GM19043 (cell line): ENCODE measurements at regions not wholly inside any gene's neighbourhood (a gene's known extent, or its start where the extent isn't known, plus 50 kb on each side); places are given as distances from the start of the nearest gene placed in this dataset.

Experiments used
- ATAC-seq: cut with Tn5 transposase; IDR thresholded peaks from one replicate; pipeline ENCODE4 v1.9.1; 2021; ENCODE audit warnings: low read depth; ENCODE audit not compliant: unreplicated experiment

DNA sequence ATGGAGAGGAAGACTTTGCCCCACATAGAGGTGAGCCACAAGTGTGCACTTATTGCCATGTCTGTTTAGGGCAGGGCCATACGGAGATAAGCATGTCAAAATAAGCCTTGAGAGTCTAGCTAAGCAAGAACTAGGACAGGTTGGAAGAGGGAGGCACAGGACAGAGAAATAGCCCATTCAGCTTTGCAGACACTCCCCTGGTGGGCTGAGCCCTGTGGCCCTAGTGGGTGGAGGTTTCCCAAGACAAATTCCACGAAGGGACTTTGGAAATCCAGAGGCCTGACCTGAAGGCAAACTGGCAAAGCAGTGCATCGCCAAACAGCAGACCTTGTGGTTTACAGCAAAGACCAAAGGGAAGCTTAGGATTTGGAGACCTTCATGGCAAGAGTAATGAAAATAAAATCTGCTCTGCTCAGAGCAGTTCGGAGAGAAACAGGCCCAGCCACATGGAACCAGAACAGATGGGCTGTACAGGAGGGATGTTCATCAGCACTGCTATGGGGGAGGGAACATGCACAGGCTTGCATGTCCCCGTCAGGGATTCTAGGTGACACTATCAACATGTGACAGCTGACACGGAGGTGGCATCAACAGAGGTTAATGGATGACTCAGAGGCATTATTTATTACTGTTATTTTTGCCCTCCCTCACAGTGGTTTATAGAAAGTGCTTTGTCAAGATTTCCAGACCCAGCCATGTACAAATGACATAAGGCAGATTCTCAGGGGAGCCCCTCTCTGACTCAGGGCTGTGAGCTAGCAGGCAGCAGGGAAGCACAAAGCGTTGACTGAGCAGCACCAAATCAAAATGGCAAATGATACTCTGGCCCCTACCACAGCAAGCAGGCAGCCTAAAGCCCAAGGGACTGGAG lies 90.1 kb upstream of the IRF2BP2 start:
- ATAC-seq: peak; percentile 67

DNA sequence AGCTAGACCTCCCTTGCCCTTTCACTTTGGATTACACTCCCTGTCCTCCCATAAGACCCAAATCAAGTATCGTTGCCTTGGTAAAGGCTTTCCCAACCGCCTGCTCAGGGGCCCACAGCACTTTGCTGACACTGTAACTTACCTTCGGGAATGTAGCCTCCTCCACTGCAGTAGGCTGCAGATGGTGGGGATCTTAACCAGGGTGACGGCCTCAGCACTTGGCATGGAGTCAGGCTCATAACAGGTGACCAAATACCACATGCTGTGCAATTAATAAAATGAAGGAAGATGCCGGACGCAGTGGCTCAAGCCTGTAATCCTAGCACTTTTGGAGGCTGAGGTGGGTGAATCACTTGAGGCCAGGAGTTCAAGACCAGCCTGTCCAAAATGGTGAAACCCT lies 88.7 kb upstream of the IRF2BP2 start:
- ATAC-seq: no peak

DNA sequence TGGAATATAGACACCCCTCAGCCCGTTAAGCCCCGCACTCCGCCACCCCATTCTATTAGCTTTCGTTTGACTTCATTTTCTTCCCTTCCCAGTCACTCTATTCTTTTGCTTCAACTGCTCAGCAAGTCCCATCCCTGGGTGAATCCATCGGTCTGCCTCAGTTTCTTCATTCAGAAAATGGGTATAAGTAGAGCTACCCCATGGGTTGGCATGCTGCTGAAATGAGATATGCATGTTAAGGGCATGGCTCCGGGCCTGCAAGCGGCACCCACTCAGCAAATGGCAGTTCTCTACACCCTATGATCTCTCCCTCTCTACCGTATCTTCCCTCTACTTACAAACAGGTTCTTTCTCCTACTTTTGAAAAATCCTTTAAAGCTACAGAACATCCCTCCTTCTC lies 87.8 kb upstream of the IRF2BP2 start:
- no peak for ATAC-seq

DNA sequence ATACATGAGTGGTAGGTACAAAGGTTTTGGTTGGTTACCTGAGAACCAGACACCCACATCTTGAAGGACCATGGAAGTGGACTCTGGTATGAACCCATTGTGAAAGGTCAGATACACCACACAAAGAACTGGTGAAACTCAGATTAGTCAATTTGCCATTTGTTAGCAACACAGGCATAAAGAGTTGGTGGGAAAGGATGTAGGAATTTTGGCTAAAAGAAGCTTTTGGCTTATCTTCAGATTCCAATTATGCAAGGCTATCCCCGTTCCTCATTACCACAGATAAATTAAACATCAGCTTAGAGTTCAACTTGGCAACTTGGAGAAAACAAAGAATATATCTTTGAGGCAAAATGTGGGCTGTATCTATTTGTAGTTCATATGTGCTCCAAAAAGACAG lies 87.0 kb upstream of the IRF2BP2 start:
- no peak for ATAC-seq

DNA sequence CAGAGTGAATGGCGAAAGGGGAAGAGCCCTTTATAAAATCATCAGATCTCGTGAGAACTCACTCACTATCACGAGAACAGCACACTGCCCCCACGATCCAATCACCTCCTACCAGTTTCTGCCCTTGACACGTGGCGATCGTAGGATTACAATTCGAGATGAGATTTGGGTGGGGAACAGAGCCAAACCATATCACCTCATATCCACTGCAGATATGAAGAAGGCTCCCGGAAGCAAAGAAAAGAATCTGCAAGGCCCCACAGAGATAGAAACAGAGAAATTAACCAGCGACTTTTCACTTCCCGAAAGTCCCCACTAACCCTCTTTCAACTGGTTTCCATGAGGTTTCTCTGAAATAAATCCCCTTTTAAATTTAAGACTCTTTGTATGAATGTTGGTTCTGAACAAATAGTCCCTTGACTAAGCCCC lies 86.2 kb upstream of the IRF2BP2 start:
- no peak for ATAC-seq

DNA sequence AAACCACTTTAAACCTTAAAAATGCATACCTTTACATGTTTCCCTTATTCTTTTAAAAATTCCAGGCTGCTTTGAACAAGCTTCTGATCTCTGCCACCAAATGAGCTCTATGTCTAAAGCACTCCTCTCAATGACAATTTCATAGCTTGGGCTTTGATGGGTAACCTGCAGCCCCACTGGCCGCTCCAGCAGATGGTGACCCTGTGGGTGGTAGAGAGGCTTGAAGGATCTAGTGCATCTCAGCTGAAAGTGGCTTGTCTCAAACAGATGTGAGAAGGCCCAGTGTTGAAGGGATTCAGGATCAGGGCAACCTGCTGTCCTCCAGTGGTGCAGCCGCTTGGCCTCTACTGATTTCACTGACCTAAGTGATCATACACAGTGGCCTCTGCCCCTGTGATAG lies 84.7 kb upstream of the IRF2BP2 start:
- no peak for ATAC-seq

DNA sequence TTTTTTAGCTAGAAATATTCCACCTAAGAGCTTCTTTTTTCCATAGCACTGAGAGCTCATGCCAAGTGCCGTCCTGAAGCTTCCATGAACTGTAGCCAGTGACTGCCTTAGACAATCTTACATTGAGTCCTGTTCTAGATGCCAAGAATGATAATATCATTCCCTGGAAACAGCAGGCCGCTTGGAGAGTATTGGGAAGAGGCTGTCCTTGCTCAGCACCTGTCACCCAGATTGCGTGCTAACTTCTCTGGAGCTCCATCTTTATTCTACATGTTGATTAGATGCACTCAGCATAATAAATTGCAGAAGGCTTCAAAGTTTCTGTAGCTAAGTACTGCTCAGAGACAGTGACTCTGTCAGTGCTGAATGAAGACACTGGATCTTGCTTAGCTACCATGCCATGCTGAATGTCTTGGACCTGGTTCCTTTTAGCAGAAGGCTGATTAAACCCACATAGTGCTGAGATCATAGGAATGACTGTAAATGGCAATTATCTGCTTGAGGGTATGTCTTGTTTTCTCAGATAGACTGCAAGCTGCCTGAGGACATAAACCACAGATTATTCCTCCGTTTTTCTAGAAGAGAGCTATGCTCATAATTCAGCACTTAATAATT lies 83.1 kb upstream of the IRF2BP2 start:
- no peak for ATAC-seq

DNA sequence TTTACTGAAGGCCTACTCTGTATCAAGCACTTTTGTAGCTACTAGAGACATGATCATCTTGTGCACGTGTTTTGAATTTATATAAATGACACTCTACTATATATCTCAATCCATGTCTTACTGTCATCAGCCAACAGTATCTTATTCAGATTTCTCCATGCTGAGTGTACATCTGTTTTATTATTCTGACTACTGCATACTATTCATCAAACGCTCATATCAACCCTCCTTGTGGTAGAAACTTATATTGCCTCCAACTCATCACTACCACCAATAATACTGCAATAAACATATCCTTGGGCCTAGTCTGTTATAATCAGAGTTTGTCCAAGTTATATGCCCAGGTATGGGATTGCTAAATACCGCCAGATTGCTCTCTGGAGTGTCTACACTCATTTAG lies 81.6 kb upstream of the IRF2BP2 start:
- ATAC-seq: no peak

DNA sequence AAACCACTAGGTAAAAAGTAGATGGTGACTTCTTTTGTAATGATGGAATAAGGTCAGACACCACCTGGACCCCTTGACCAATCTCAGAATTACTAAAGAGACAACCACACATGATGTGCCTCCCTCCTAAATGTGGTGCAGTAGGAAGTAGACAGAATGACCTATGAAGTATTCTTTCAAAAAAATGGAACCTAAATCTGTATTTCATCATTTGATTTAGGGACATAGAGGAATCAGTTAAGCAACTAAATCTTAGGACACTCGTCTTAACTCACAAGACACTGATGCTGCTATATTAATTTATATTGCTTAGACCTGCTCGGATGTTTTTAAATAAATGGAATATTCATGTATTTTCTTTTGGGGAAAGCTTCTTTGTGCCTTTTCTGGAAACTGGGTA lies 80.9 kb upstream of the IRF2BP2 start:
- no peak for ATAC-seq

DNA sequence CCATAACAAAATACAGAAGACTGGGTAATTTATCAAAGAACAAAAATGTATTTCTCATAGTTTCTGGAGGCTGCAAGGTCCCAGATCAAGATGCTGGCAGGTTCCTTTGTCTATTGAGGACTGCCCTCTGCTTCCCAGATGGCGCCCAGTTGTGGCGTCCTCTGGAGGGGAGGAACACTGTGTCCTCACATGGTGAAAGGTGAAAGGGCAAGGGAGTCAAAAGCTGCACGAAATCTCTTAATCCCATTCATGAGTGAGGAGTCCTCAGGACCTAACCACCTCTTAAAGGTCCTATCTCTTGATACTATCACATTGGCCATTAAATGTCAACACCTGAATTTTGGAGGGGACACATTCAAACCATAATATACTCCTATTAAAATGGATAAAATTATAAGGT lies 79.3 kb upstream of the IRF2BP2 start:
- ATAC-seq: no peak

DNA sequence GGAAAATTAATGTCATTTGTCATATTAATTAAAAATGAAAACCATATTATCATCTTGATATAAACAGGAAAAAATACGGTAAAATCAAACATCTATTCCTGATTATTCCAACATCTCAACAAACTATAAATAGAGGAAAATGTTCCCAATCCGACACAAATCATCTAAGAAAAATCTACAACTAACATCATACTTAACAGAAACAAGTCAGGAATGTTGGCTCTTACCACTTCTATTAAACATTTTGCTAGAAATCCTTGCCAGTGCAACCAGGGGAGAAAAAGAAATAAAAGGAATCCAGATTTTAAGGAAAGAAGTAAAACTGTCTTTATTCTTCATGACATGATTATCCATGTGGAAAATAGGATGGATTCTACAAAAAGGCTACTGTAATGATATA lies 77.0 kb upstream of the IRF2BP2 start:
- no peak for ATAC-seq

DNA sequence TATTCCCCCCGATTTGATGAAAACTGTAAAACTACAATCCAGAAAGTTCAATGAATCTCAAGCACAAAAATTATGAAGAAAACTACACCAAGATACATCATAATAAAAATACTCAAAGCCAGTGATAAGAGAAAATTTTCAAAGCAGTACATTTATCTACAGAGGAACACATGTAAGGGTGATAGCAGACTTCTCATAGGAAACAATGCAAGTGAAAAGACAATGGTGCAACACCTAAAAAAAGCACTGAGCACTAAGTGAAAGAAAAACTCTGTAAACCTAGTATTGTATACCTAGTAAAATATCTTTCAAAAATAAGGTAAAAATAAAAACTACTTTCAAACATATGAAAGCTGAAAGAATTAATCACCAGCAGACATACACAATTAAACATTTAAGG lies 76.1 kb upstream of the IRF2BP2 start:
- no peak for ATAC-seq

DNA sequence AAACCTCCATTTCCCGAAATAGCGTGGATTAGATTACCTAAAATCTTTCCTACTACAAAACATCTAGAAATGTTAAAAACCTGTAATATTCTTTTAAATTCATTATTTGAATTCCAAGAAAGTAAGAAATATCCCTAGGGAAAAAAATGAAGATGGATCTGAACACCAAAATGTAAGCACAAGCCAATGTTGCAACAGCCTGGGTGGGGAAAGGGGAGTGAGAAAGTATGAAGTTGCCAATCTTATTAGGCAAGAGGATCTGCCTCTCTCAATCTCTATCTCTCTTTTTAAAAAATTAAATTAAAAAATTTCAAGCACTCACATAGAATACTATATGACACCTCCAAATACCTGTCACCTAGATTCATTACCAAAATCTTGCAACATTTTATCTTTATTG lies 74.9 kb upstream of the IRF2BP2 start:
- ATAC-seq: no peak

DNA sequence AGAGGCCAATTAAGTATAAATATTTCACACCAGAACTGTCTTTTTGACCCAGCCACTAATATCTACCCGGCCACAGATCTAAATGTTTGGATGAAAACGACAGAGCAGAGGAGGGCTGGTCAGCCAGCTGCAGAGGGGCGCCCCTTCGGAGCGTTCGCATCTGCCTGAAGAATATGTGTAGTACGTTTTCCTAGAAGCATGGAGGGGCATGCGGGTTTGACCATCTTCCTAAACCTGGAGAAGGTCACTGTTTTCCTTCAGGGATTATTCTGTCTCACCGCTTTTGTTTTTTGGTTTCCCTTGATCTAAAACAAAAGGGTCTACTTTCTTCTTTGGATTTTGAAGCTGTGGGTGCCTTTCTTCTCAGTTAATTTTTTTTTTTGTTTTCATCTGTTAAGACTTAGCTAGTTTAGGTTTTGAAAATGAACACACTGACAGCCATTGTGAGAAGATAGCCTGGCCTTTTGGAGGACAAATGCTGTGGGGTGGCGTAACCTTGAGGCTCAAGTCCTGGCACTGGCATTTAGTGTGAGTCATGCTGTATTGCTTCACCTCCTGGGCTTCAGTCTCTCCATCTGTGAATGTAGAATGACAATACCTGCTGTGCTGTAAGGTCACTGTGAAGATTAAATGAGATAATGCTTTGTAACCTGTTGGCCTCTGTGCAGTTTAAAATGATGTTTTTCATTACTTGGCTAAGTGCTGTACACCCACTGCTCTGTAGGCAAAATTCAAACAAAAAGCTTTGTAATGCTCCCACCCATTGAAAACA lies 74.1 kb upstream of the IRF2BP2 start:
- no peak for ATAC-seq

DNA sequence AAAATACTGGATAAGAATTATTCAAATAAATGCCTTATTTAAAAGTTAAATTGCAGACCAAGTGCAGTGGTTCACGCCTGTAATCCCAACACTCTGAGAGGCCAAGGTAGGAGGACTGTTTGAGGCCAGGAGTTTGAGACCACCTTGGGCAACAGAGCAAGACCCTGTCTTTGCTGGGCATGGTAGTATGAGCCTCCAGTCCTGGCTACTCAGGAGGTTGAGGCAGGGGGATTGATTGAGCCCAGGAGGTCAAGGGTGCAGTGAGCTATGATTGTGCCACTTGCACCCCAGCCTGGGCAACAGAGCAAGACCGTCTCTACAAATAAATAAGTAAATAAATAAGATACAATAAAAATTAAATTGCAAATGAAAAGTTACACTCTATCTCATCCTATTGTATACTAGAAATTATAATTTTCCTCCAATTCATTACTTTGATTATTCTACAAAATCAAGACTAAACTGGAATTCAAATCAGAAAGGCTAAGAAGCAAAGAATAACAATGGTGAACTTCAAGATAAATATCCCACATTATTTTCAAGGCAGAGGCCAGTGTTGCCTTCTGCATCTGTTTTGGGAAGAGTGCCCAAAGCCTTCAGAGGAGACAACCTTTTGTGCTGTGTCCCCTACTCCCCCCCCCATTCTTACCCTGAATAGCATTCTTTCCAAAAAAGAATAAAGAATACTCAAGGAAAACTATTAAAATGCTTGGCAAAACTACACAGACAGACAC lies 73.3 kb upstream of the IRF2BP2 start:
- no peak for ATAC-seq

DNA sequence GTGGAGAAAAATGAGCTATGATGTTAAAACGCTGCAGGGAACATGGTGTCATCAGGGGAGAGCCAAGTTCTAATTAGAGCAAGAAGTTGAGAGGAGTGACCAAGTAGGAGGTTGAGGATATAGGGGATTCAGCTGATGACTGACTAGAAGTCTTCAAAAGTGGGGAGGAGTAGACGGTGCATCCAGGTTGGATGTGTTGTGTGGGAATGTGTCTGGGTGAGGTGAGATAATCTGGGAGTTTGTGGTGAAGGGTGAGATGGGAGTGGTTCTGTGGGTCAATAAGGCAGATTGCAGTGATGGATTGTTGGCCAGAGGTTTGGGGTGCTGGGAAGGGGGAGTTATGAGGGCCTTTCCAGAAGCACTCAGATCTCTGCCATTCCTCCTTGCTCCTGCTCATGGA lies 72.0 kb upstream of the IRF2BP2 start:
- no peak for ATAC-seq

DNA sequence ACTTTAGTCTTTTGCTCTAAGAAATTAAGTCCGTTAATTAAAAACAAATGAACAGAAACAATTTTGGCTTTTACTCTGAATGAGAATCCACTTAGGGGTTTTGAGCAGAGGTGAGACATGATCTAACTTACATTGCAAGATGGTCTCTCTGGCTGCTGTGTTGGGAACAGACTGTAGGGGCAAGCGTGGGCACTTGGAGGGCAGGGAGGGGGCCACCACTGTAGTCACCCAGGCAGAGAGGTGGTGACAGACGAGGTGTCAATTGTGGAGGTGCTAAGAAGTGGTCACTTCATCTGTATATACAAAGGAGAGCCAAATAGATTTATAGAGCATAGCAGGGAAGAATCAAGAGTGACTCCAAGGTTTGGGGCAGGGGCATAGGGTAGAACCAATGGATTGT lies 71.1 kb upstream of the IRF2BP2 start:
- no peak for ATAC-seq

DNA sequence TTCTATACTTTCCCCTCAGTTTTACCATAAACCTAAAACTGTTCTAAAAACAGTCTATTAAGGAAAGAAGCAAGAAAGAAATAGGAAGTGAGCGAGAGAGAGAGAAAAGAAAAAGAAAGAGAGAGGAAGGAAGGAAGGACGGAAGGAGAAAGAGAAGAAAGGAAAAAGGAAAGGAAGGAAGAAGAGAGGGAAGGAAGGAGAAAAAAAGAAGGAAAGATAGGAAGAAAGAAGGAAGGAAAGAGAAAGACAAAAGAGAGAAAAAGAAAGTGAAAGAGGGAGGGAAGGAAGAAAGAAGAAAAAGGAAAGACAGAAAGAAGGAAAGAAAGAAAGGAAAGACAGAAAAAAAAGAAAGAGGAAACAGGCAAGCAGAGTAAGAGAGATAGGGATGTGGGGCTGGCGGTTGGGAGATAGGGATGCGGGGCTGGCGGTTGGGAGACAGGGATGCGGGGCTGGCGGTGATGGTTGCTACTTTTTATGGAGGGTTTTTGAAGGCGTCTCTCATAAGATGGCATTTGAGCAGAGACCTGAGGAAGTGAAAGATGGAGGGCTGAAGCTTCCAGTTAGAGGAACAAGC lies 70.4 kb upstream of the IRF2BP2 start:
- ATAC-seq: no peak

DNA sequence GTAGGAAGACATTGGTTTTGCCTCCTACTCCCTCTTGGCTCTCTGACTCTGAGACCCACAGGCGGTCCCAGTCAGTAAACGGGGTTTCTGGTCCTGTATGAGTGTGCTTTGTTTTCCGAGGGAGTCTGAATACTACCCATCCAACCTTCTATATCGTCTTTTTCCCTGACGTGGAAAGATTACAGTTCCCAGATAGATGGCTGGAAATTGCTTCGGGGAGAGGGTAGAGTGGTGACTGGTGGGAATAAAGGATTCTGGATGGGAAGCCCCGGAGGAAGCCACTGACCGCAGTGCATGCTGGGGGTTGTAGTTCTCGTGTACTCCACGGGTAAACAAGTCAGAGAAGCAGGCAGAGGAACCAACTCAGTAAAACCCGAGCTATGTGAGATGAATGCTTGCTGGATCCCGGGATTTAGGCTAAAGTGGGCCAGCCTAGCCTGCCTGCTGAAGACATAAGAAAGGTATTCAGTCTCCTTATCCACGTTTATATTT lies 66.2 kb upstream of the IRF2BP2 start:
- peak; percentile 87 for ATAC-seq

DNA sequence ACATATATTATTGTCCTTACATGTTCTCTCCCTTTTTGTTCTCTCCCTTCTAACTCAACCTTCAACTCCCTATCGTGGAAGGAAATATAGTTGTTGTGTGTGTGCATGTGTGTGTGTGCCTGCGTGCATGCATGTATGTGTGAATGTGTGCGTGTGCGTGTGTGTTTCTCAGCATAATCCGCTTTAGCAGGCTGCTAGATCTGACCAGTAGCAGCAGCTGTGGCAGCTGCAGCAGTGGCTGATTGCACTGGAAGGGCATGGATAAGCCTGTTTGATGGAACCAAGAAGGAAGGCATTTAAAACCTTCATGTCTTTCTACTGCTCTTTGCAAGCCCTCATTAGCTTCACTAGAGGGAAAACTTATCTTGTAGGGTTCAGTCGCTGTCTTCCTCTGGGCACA lies 65.6 kb upstream of the IRF2BP2 start:
- ATAC-seq: no peak
